OCI-LY7 (cell line): ENCODE measurements at regions not wholly inside any gene's neighbourhood (a gene's known extent, or its start where the extent isn't known, plus 50 kb on each side); places are given as distances from the start of the nearest gene placed in this dataset.

Experiments used
- BruUV-seq: library from RNA; stranded (reverse); fragments of 400-500 nt; replicated peaks from 2 replicates; lab custom pipeline; 2021; lab: Mats Ljungman, UMichigan
- CTCF ChIA-PET: fragments of 300-600 bp; sonication (Branson Sonifier 250); formaldehyde crosslinking; loops from one replicate; lab custom pipeline; 2022; ENCODE audit warnings: antibody characterized with exemption; ENCODE audit not compliant: unreplicated experiment; lab: Charles Lee
- POLR2A ChIA-PET: fragments of 300-600 bp; sonication (Branson Sonifier 250); formaldehyde crosslinking; loops from one replicate; lab custom pipeline; 2022; ENCODE audit warnings: antibody characterized with exemption; lab: Charles Lee
- DNase-seq: peaks from one replicate; pipeline ENCODE4 v3.0.0-alpha.2; 2015; ENCODE audit warnings: low spot score
- H2AFZ ChIP-seq: fragments of 200-600 bp; sonication (generic), shearing (Covaris generic); 2 replicates; pipeline ENCODE4 v1.6.1; 2014; ENCODE audit warnings: mild to moderate bottlenecking, antibody characterized with exemption, low read length, moderate library complexity
- H3K27ac ChIP-seq: fragments of 200-600 bp; sonication (generic); 2 replicates; pipeline ENCODE4 v1.5.1; 2014; ENCODE audit warnings: mixed run types, low read depth, mild to moderate bottlenecking, moderate library complexity, low read length, inconsistent platforms; ENCODE audit not compliant: poor library complexity, severe bottlenecking
- H3K36me3 ChIP-seq: fragments of 200-600 bp; sonication (generic); 2 replicates; pipeline ENCODE4 v1.6.1; 2014; ENCODE audit warnings: mild to moderate bottlenecking, antibody characterized with exemption, low read length, moderate library complexity, mixed read lengths; ENCODE audit not compliant: insufficient read depth
- H3K4me1 ChIP-seq: fragments of 200-600 bp; sonication (generic); 2 replicates; pipeline ENCODE4 v1.5.1; 2014; ENCODE audit warnings: mild to moderate bottlenecking, low read length; ENCODE audit not compliant: insufficient read depth, poor library complexity, severe bottlenecking
- H3K4me2 ChIP-seq: fragments of 200-600 bp; sonication (generic); 2 replicates; pipeline ENCODE4 v1.6.1; 2014; ENCODE audit warnings: mild to moderate bottlenecking, low read length
- H3K4me3 ChIP-seq: fragments of 200-600 bp; sonication (generic); 2 replicates; pipeline ENCODE4 v1.5.1; 2014; ENCODE audit warnings: mild to moderate bottlenecking, low read depth, low read length; ENCODE audit not compliant: poor library complexity, severe bottlenecking
- H3K79me2 ChIP-seq: fragments of 200-600 bp; sonication (generic); 2 replicates; pipeline ENCODE4 v1.6.1; 2016; ENCODE audit warnings: low read depth, mild to moderate bottlenecking, low read length, moderate library complexity, mixed read lengths; ENCODE audit not compliant: insufficient read depth
- H3K9me2 ChIP-seq: fragments of 200-600 bp; sonication (generic); 2 replicates; pipeline ENCODE4 v1.6.1; 2016; ENCODE audit warnings: mild to moderate bottlenecking, low read length, mixed read lengths; ENCODE audit not compliant: insufficient read depth
- H3K9me3 ChIP-seq: fragments of 200-600 bp; sonication (generic); 2 replicates; pipeline ENCODE4 v1.6.1; 2014; ENCODE audit warnings: mild to moderate bottlenecking, mixed run types, low read length, mixed read lengths
- H4K20me1 ChIP-seq: fragments of 200-600 bp; sonication (generic); 2 replicates; pipeline ENCODE4 v1.6.1; 2014; ENCODE audit warnings: mild to moderate bottlenecking, antibody characterized with exemption, low read length, moderate library complexity, mixed read lengths; ENCODE audit not compliant: insufficient read depth
- CTCF ChIP-seq: fragments of 200-600 bp; sonication (generic); conservative IDR thresholded peaks from 2 replicates; pipeline ENCODE4 v1.5.1; 2014; ENCODE audit warnings: mild to moderate bottlenecking, antibody characterized with exemption, low read length, moderate library complexity, mixed read lengths
- EZH2phosphoT487 ChIP-seq: fragments of 200-600 bp; sonication (generic); IDR thresholded peaks from 2 replicates; pipeline ENCODE4 v1.6.1; 2018; ENCODE audit warnings: low read depth, borderline replicate concordance, mild to moderate bottlenecking, mixed run types, antibody characterized with exemption, low read length, moderate library complexity, mixed read lengths
- intact Hi-C: fragments of 100-400 bp; cut with micrococcal nuclease; formaldehyde crosslinking; loops from one replicate; pipeline ENCODE4 v1.10.0; 2022; ENCODE audit not compliant: unreplicated experiment

DNA sequence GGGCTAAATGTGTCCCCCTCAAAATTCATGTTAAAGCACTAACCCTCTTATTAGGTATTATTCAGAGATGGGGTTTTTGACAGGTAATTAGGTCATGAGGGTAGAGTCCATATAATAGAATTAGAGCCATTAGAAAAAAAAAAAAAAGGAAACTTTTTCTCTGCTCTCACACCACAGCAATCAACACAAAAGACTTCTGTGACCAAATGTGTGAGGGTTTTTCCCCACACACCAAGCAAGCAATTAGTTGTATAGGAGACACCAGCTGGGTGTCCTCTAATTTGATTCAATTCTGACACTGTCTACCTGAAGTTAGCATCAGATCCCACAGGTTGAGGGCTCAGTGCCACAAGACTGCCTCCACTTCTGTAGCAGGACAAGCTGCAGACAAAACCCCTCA lies 64.6 kb upstream of the GMDS start:
- no peak for DNase-seq
- Histone ChIP-seq H3K79me2 (no peaks in the 10 kb centered on the region), H3K4me3 (no peak overlapping the region), H3K4me1 (no peaks in the 10 kb centered on the region), H3K9me2 (no peaks in the 10 kb centered on the region), H3K36me3 (no peaks in the 10 kb centered on the region), H4K20me1 (no peaks in the 10 kb centered on the region), H3K27ac (no peak overlapping the region), H2AFZ (no peak overlapping the region), H3K9me3 (no peaks in the 10 kb centered on the region), H3K4me2 (no peak overlapping the region)
- BruUV-seq, result no TSS peak
- CTCF ChIA-PET, result no interaction called here
- POLR2A ChIA-PET, result no interaction called here
- intact Hi-C loops, result no loop called here
- TF ChIP-seq EZH2phosphoT487 (no peak), CTCF (no peak)

GRCh38 chr6:2309122-2309521 lies 63.7 kb upstream of the GMDS start:
- no peak for DNase-seq
- H3K4me2 ChIP-seq, result no peak overlapping the region
- POLR2A ChIA-PET, result no interaction called here
- H3K79me2 ChIP-seq, result no peaks in the 10 kb centered on the region
- no peak overlapping the region for H2AFZ ChIP-seq
- no peaks in the 10 kb centered on the region for H3K9me3 ChIP-seq
- no peak overlapping the region for H3K27ac ChIP-seq
- no TSS peak for BruUV-seq
- H3K36me3 ChIP-seq, result no peaks in the 10 kb centered on the region
- H4K20me1 ChIP-seq, result no peaks in the 10 kb centered on the region
- H3K9me2 ChIP-seq, result no peaks in the 10 kb centered on the region
- TF ChIP-seq CTCF (no peak), EZH2phosphoT487 (no peak)
- CTCF ChIA-PET, result interaction anchor here (0.5 kb wide), 1 partner anchor 488 kb away, joined by 15 read pairs; no protein-coding TSS in a partner anchor
- H3K4me1 ChIP-seq, result no peaks in the 10 kb centered on the region
- no peak overlapping the region for H3K4me3 ChIP-seq
- intact Hi-C loops, result no loop called here

DNA sequence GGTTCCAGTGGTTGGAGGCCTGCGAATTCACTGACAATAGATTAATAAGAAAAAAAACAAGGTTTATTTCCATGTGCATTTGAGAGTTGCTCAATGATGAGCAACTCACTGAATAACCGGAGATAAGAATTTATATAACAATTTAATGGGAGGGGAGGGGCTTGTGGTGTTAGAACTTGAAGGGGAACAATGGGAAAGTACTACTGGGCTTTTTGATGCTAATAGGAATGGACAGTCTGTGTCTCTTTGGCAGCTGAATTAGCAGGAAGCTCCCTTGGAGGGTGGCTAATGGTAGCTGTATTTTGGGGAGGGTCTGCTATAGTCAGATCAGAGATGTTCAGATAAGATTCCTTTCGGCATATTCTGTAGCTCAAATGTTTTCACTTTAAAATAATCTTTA lies 62.4 kb upstream of the GMDS start:
- Histone ChIP-seq H4K20me1 (no peaks in the 10 kb centered on the region), H3K4me3 (no peak overlapping the region), H3K4me1 (no peaks in the 10 kb centered on the region), H3K79me2 (no peaks in the 10 kb centered on the region), H2AFZ (no peak overlapping the region), H3K36me3 (no peaks in the 10 kb centered on the region), H3K27ac (no peak overlapping the region), H3K4me2 (no peak overlapping the region), H3K9me2 (no peaks in the 10 kb centered on the region), H3K9me3 (no peaks in the 10 kb centered on the region)
- no TSS peak for BruUV-seq
- no peak for TF ChIP-seq CTCF
- no peak for TF ChIP-seq EZH2phosphoT487
- ChIA-PET CTCF (no interaction called here), POLR2A (no interaction called here)
- intact Hi-C loops, result no loop called here
- DNase-seq, result no peak
